ENCODE measurements at regions not wholly inside any gene's neighbourhood (a gene's known extent, or its start where the extent isn't known, plus 50 kb on each side); places are given as distances from the start of the nearest gene placed in this dataset.
A peak's percentile ranks its signal among the peaks of the same experiment; 100 is the strongest.

DNA sequence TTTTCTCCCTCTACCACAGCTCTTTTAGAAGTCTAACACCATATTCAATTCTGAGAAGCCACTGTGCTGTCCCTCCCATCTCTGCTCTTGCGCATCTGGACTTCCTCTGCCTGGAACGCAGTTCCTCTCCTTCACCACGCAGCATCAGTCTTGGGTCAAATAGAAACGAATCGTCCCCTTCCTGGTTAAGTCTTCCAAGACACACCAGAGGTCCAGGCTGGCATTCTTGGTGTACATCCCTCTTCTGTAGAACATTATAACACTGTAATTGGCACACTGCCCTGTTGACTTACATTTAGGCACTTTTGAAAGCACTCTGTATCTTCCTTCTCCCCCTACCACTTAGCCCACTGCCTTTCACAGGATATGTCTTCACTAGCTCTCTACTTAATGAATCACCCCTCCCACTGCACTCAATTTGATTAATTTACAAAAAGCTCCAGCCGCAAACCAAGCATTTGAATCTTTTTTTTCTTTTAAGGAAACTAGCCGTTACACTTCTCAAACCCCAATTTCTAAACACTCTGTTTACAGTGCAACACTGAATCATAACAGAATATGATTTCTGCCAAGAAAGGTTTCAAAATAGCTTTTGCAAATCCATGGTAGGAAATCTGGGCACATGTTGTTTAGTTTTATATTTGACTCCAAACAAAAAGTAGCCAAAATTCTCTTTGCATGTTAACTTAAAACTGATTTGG lies 140.8 kb upstream of the CARMIL1 start:
- Histone ChIP-seq H2AK9ac (replicated peaks; ENCODE audit: low read depth, low read length, poor library complexity) (peak overlapping the region; percentile 57), H4K5ac (ENCODE audit: low read depth, low read length) (peak overlapping the region; percentile 40; the same call in 1 of the 2 replicates), H3K4me2 (ENCODE audit: low read depth, low read length) (peak overlapping the region; percentile 74), H3K9ac (ENCODE audit: low read depth, low read length) (peak overlapping the region; percentile 64), H3K14ac (replicated peaks; ENCODE audit: low read depth, low read length) (peak overlapping the region; percentile 83), H4K20me1 (ENCODE audit: insufficient read depth, low read length) (no peaks in the 10 kb centered on the region), H3K79me1 (ENCODE audit: low read depth in 1 of 2, low read length in 2 of 2) (no peaks in the 10 kb centered on the region), H3K27ac (ENCODE audit: insufficient read depth, low read length) (peak overlapping the region; percentile 42), H3K36me3 (ENCODE audit: control insufficient read depth, insufficient read depth, low read length) (no peaks in the 10 kb centered on the region), H2BK5ac (ENCODE audit: low read depth, low read length, poor library complexity, severe bottlenecking) (peak overlapping the region; percentile 93), H4K8ac (ENCODE audit: low read depth in 2 of 2, low read length in 2 of 2) (peak overlapping the region; percentile 87 to 90), H3K9me3 (ENCODE audit: control insufficient read depth, insufficient read depth, low read length) (no peaks in the 10 kb centered on the region; the same call in 1 of the 2 replicates), H3K27me3 (ENCODE audit: control insufficient read depth, insufficient read depth, low read length) (no peaks in the 10 kb centered on the region), H3K18ac (ENCODE audit: low read depth, low read length) (peak overlapping the region; percentile 47; the same call in 1 of the 2 replicates), H2AFZ (replicated peaks; ENCODE audit: low read length, poor library complexity) (peak overlapping the region; percentile 82), H3K23ac (ENCODE audit: low read depth, low read length) (peak overlapping the region; percentile 95), H3K4me1 (ENCODE audit: control insufficient read depth, insufficient read depth, low read length) (no peaks in the 10 kb centered on the region), H3K9me1 (ENCODE audit: insufficient read depth, low read length) (peaks cover 3% of the 10 kb centered on the region; the same call in 1 of the 2 replicates), H4K91ac (ENCODE audit: insufficient read depth, low read depth, low read length) (peak overlapping the region; percentile 88), H2BK20ac (ENCODE audit: low read depth, low read length) (peak overlapping the region; percentile 96), H2BK15ac (ENCODE audit: low read depth, low read length) (peak overlapping the region; percentile 97), H2AK5ac (ENCODE audit: low read depth, low read length) (peak overlapping the region; percentile 11; the same call in 1 of the 2 replicates), H3K4me3 (ENCODE audit: insufficient read depth, low read depth, low read length) (peak overlapping the region; percentile 40), H2BK120ac (ENCODE audit: low read depth, low read length) (peak overlapping the region; percentile 93), H3K4ac (ENCODE audit: low read depth, low read length) (peak overlapping the region; percentile 83), H3K56ac (ENCODE audit: extremely low read depth, insufficient read depth, low read length) (peak overlapping the region; percentile 90)
- 43% methylated on average over 1 of the region's 7 CpGs; no CpG with 5 or more reads in 1 of the 2 experiments for WGBS, 2 experiments (ENCODE audit: extremely low coverage in 2 of 2, insufficient read length in 1 of 2)
- in situ Hi-C loops (cut with MboI; ENCODE audit: low sequenced_read_pairs) (no loop called here), dilution Hi-C loops (cut with HindIII; ENCODE audit: low sequenced_read_pairs, unreplicated experiment) (no loop called here), intact Hi-C loops (cut with micrococcal nuclease) (loop anchor here (10.0 kb wide), 1 partner anchor 416 kb away; no protein-coding TSS in a partner anchor)
- CTCF ChIA-PET, result interaction anchor here (0.6 to 0.8 kb wide), 4 partner anchors 11 to 125 kb away, joined by 3 to 4 read pairs (median 3); no protein-coding TSS in a partner anchor
- POLR2A ChIA-PET (ENCODE audit: unreplicated experiment), result interaction anchor here (0.6 to 0.7 kb wide), 2 partner anchors 34 to 36 kb away, joined by 3 to 4 read pairs; no protein-coding TSS in a partner anchor
- BruUV-seq (replicated peaks), result no TSS peak
- TF ChIP-seq CTCF (conservative IDR thresholded peaks at IDR 0.05; ENCODE audit: low read depth, low read length), result no peak; the same call in 1 of the 2 replicates
- TF ChIP-seq MXI1 (IDR thresholded peaks at IDR 0.05; ENCODE audit: borderline replicate concordance, low read depth, low read length), result no peak
- no peak for TF ChIP-seq FOS (IDR thresholded peaks at IDR 0.05; ENCODE audit: low read depth, low read length)
- TF ChIP-seq MAZ (IDR thresholded peaks at IDR 0.05; ENCODE audit: borderline replicate concordance, low read depth, low read length), result no peak
- no peak for TF ChIP-seq RAD21 (IDR thresholded peaks at IDR 0.05; ENCODE audit: low read length)
- TF ChIP-seq RFX5 (IDR thresholded peaks at IDR 0.05; ENCODE audit: low read depth, low read length), result no peak
- TF ChIP-seq BHLHE40 (IDR thresholded peaks at IDR 0.05; ENCODE audit: low read depth, low read length), result no peak
- TF ChIP-seq POLR2A (IDR thresholded peaks at IDR 0.05; ENCODE audit: low read depth, low read length), result no peak
- TF ChIP-seq CHD1 (IDR thresholded peaks at IDR 0.05; ENCODE audit: low read depth, low read length), result no peak
- DNase-seq (peak; percentile 62), ATAC-seq (ENCODE audit: low read depth) (peak; percentile 91)

Data from IMR-90 (cell line).